NCI-H748 treated with DMSO at 0.1 percent for 48 hours (cell line): ENCODE measurements at regions not wholly inside any gene's neighbourhood (a gene's known extent, or its start where the extent isn't known, plus 50 kb on each side); places are given as distances from the start of the nearest gene placed in this dataset.

Source experiments
- DNase-seq: peaks from one replicate; lab custom pipeline; 2025; lab: John Stamatoyannopoulos, UW

DNA sequence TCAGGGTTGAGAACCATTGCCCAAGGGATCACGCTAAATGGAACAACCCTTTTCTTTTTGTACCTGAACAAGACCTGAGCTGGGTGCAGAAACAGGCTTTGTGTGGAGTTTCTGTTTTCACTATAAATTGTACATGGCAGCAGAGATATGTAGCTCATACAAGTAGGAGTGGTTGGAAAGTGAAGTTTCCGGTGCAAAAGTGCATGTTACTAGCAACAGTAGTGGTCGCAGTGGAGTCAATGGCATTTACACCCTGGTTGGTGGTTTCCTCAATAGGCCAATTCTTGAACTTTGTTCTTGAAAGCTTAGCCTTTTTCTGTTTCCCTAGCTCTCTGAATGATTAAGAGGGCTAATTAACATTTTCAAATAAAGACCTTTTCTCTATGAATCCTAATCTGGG is 170.7 kb downstream of the NEBL start:
- no peak for DNase-seq

DNA sequence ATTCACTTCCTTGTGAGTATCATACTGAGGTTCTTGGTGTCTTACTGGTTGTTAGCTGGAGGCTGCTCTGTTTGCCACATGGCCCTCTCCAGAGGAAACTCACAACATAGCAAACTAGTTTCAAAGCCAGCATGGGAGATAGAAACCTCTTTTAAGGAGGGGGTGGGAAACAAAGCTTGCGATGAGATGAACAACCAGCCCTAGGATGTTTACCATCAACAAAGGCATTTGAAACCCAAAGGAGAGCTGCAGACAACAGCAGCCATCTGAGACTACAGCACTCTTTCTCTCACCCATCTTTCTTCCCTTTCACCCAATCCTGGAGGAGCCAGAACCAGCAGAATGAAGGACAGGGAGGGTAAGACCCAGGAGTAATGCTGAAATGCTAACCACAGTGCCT is 182.1 kb downstream of the NEBL start:
- DNase-seq = no peak

- no peak for DNase-seq
Observed at GRCh38 chr10:20714518-20714917, 182.6 kb downstream of the NEBL start.

GRCh38 chr10:20713420-20713819 is 183.7 kb downstream of the NEBL start:
- no peak for DNase-seq

DNA sequence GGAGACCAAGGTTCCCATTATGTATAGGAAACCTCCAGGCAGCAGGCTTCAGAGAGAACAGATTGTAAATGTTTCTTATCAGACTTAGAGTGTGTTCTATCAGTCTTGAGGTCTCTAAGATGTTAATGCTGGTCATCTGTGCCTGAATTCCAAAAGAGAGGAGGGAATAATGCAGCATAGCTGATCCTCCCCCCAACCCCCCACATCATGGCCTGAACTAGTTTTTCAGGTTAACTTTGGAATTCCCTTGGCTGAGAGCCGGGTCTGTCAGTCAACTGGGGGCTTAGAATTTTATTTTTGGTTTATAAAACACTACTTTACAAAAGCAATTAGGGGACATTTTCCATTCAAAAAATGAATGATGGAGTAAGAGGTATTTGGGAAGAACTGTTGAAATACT is 184.3 kb downstream of the NEBL start:
- DNase-seq = no peak

- no peak for DNase-seq
Observed at GRCh38 chr10:20709708-20710107, 187.4 kb downstream of the NEBL start.

- DNase-seq = no peak
Observed at GRCh38 chr10:20708305-20708704, 188.8 kb downstream of the NEBL start.

- DNase-seq = no peak
Observed at GRCh38 chr10:20707251-20707650, 189.9 kb downstream of the NEBL start.

GRCh38 chr10:20698837-20699236 is 198.3 kb downstream of the NEBL start:
- no peak for DNase-seq

GRCh38 chr10:20694296-20694695 is 202.8 kb downstream of the NEBL start:
- DNase-seq = no peak

- no peak for DNase-seq
Observed at GRCh38 chr10:20688797-20689544, 208.1 kb downstream of the NEBL start.

DNA sequence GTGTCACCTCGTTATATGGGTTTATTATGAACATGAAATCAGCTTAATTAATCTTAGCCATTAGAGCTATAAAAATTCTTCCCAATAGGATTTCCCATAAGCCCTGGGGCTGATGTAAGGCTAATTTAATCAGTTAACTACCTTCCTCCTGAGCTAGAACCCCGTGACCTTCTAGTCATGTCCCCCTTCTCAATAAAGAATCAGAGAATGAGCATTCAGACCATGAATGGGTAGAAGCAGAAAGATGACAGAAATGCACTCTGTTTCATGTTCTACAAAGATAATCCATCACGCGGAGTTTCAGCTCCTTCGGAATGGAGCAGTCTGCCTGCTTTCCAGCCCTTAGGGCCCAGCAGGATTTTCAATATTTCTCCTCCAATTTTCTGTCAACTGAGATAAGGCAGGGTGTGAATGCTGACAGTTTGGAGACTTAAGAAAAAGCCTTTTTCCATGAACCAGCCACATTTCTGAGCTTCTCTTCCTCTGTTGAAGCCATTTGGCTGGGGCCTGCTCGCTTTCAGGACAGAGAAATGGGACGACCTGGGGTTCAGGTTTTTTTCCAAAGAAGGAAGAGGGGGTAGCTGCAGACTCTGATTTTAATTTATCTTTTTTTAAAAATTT is 211.0 kb downstream of the NEBL start:
- DNase-seq = no peak

DNA sequence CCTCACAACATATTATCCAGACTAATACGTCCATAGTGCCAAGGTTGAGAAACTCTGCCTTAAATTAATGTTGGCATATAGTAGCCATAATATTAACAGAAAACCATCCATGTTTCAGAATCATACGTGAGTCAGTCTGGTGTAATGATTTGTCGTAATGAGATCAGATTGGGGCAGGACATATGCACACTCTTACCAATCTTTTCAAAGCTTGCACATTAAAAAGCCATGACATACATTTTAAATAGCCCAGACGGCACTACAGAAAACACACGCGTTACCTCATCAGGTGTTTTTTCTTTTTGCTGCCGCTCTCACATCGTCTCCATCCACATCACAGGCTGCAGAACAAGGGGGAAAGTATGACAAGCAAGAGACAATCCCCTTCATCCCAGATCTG is 211.6 kb downstream of the NEBL start:
- DNase-seq = no peak

DNA sequence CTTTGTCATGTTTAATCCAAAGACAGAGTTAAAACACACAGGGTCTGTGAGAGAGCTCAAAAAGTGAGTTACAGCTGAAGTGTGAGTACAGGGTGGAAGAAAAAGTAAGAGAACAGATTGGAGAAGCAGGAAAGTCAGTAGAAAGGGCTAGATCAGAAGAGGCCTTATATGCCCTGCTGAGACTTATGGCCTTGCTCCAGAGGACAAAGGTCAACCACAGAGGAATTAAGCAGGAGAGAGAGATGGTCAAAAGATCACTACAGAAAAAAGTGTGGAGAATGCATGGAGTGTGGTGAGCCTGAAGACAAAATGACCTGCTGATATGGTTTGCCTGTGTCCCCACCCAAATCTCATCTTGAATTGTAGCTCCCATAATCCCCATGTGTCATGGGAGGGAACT is 213.8 kb downstream of the NEBL start:
- no peak for DNase-seq

DNA sequence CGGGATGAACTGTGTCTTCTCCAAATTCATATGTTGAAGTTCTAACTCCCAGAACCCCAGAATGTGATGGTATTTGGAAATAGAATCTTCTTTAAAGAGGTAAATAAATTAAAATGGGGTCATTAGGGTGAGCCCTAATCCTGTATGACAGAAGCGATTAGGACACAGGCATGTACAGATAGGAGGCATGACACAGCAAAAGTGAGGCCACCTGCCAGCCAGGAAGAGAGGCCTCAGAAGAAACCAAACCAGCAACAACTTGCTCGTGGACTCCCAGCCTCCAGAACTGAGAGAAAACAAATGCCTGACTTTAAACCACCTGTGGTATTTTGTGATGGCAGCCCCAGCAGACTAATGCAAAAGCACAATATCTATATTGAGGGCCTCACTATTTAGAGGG is 214.3 kb downstream of the NEBL start:
- DNase-seq = no peak

GRCh38 chr10:20677340-20677739 is 219.8 kb downstream of the NEBL start:
- no peak for DNase-seq

GRCh38 chr10:20674926-20675325 is 222.2 kb downstream of the NEBL start:
- no peak for DNase-seq

DNA sequence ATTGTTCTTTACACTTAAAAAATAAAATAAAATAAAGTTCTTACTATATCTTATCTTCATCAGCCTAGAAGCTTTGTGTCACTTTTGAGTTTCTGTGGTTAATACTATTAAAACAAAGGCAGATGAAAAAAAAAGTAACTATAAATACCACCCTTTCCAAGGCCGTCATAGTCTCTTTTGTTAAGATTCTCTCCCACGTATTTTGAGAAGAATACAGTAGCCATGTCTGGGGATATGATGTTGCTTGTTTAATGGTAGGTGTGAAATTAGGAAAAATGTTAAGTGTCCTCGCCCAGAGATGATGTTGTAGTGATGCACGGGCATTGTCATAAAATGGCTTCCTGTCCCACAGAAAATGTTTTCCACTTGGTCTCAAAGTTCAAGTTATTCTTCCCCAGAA is 223.9 kb downstream of the NEBL start:
- no peak for DNase-seq

DNA sequence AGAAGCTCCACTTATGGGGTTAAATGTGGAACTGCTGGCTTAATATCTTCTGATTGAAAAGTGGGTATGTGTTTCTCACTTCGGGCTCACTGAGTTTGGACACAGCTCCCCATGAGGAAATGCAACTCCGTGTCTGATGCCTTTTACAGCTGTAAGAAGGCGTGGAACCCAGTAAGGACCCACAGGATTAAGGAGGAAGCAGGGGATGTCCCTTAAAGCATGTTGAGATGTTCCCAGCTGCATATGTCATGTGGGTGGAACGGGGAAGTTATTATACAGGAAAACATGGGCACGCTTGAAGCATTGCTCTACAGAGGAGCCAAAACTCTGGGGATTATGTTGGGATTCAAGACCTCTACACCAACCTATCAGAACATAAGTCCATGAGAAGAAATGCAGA is 224.4 kb downstream of the NEBL start:
- no peak for DNase-seq

GRCh38 chr10:20670579-20670978 is 226.5 kb downstream of the NEBL start:
- DNase-seq = no peak

DNA sequence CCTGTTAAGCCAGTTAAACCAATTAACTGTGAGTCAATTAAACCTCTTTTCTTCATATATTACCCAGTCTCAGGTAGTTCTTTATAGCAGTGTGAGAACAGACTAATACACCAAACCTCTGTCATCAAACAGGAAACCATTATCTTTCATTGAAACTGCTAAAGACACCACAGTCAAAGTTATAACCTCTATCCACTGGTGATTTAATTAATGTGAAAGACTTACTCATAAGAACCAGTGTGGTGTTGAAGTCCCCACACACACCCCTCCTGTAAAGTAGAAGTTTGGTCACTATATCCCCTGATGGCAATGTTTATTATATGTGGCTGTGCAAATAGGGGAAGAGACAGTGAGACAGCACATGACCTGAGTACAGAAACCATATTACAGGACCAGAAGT is 228.1 kb downstream of the NEBL start:
- no peak for DNase-seq

DNA sequence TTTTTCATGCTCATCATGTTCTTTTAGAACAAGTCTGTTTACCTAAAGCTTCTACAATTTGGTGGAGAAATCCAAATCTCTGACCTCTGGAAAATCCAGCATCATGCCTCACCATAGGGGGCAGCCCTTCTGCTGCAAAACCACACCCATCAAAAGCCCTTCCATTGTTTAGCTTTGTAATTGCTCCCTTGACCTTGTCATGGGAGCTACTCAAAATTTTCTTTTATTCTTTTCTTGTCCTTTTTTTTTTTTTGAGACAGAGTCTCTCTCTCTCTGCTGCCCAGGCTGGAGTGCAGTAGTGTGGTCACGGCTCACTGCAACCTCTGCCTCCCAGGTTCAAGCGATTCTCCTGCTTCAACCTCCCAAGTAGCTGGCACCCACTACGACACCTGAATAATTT is 234.4 kb downstream of the NEBL start:
- DNase-seq = no peak

DNA sequence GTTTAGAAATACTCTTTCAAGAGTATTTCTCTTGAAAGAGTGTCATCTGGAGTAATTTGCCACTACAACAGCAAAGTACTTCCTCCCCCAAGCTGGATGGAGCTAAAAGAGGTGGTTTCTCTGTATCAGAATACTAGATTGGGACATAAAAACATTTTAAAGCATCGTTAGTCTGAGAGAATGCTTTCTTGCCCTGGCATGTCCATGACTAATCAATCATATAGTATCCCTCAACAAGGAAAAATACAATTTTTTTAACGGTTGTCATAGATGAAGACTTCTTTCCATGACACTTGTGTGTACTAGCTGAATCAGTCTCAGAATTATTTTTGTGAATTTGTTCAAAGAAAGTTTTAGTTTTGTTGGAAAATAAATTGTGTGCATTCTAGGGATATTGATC is 237.9 kb downstream of the NEBL start:
- DNase-seq = no peak

DNA sequence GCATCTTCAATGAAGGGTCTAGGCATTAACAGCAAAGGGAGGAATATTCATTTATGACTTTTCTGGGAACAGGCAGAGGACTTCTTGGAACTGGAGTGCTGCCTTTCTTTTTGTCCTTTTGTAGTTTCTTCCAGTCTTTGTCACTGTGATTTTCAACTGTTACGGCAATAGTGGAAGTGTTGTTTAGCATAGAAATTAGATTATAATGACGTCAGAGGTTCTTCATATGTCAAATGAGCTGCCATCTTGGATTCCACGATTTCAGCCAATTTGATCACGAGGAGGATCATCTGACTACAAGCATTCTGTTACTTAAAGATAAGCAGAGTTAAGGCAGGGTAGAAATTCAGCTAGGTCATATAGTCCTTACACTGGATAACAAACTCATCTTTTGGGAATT is 239.0 kb downstream of the NEBL start:
- no peak for DNase-seq
